ENCODE measurements at regions not wholly inside any gene's neighbourhood (a gene's known extent, or its start where the extent isn't known, plus 50 kb on each side); places are given as distances from the start of the nearest gene placed in this dataset.

- H3K36me3 ChIP-seq (ENCODE audit: insufficient read depth, low read length): no peaks in the 10 kb centered on the region
- no peak overlapping the region for H3K4me3 ChIP-seq (ENCODE audit: low read depth, low read length, poor library complexity, severe bottlenecking)
- ChIA-PET POLR2A (no interaction called here), CTCF (ENCODE audit: unreplicated experiment) (no interaction called here)
- TF ChIP-seq, protein P1, sequence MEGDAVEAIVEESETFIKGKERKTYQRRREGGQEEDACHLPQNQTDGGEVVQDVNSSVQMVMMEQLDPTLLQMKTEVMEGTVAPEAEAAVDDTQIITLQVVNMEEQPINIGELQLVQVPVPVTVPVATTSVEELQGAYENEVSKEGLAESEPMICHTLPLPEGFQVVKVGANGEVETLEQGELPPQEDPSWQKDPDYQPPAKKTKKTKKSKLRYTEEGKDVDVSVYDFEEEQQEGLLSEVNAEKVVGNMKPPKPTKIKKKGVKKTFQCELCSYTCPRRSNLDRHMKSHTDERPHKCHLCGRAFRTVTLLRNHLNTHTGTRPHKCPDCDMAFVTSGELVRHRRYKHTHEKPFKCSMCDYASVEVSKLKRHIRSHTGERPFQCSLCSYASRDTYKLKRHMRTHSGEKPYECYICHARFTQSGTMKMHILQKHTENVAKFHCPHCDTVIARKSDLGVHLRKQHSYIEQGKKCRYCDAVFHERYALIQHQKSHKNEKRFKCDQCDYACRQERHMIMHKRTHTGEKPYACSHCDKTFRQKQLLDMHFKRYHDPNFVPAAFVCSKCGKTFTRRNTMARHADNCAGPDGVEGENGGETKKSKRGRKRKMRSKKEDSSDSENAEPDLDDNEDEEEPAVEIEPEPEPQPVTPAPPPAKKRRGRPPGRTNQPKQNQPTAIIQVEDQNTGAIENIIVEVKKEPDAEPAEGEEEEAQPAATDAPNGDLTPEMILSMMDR (conservative IDR thresholded peaks at IDR 0.05; ENCODE audit: low read length): no peak
- TF ChIP-seq EZH2phosphoT487 (IDR thresholded peaks at IDR 0.05; ENCODE audit: borderline replicate concordance, low read depth, low read length): no peak
- no peak overlapping the region for H3K4me2 ChIP-seq (ENCODE audit: low read length)
- no peaks in the 10 kb centered on the region for H4K20me1 ChIP-seq (ENCODE audit: insufficient read depth, low read length)
- no peaks in the 10 kb centered on the region for H3K9me3 ChIP-seq (ENCODE audit: low read length)
- H3K27ac ChIP-seq (ENCODE audit: low read depth, low read length, poor library complexity, severe bottlenecking): no peak overlapping the region
- H2AFZ ChIP-seq (ENCODE audit: low read length): no peak overlapping the region
- no peaks in the 10 kb centered on the region for H3K4me1 ChIP-seq (ENCODE audit: insufficient read depth, low read length, poor library complexity, severe bottlenecking)
- no peaks in the 10 kb centered on the region for H3K9me2 ChIP-seq (ENCODE audit: insufficient read depth, low read length)
- no peaks in the 10 kb centered on the region for H3K79me2 ChIP-seq (ENCODE audit: insufficient read depth, low read depth, low read length)
- DNase-seq (ENCODE audit: low spot score): no peak
- no TSS peak for BruUV-seq (replicated peaks)
- intact Hi-C loops (cut with micrococcal nuclease; ENCODE audit: unreplicated experiment): no loop called here
These were observed 54.5 kb upstream of the C1QTNF7 start for GRCh38 chr4:15373363-15373762.

DNA sequence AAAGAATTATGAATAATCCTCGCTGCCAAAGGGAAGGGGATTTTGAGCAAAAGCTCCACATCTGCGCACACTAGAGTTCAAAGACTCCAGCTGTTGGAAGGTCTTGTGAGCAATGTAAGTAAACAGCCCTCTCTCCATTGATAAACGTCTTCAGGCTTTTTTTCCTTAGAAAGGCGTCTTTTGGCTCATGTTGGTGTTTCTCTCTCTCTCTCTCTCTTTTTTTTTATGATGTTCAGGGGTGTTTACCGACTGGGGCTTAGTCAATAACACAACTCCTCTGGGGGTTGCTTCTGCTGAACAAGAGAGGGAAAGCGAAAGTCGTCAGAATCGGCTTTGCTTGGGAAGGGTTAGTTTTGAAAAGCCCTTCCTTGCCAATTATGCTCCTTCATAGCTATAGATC, 53.2 kb upstream of the C1QTNF7 start:
- H3K4me1 ChIP-seq (ENCODE audit: insufficient read depth, low read length, poor library complexity, severe bottlenecking): no peaks in the 10 kb centered on the region
- H3K4me2 ChIP-seq (ENCODE audit: low read length): no peak overlapping the region
- no peaks in the 10 kb centered on the region for H3K9me2 ChIP-seq (ENCODE audit: insufficient read depth, low read length)
- intact Hi-C loops (cut with micrococcal nuclease; ENCODE audit: unreplicated experiment): no loop called here
- no peaks in the 10 kb centered on the region for H3K79me2 ChIP-seq (ENCODE audit: insufficient read depth, low read depth, low read length)
- H3K36me3 ChIP-seq (ENCODE audit: insufficient read depth, low read length): no peaks in the 10 kb centered on the region
- ChIA-PET POLR2A (no interaction called here), CTCF (ENCODE audit: unreplicated experiment) (no interaction called here)
- H3K27ac ChIP-seq (ENCODE audit: low read depth, low read length, poor library complexity, severe bottlenecking): no peak overlapping the region
- no peak for DNase-seq (ENCODE audit: low spot score)
- BruUV-seq (replicated peaks): no TSS peak
- H2AFZ ChIP-seq (ENCODE audit: low read length): no peak overlapping the region
- no peaks in the 10 kb centered on the region for H3K9me3 ChIP-seq (ENCODE audit: low read length)
- TF ChIP-seq, protein P1 (conservative IDR thresholded peaks at IDR 0.05; ENCODE audit: low read length): no peak
- TF ChIP-seq EZH2phosphoT487 (IDR thresholded peaks at IDR 0.05; ENCODE audit: borderline replicate concordance, low read depth, low read length): no peak
- H4K20me1 ChIP-seq (ENCODE audit: insufficient read depth, low read length): no peaks in the 10 kb centered on the region
- H3K4me3 ChIP-seq (ENCODE audit: low read depth, low read length, poor library complexity, severe bottlenecking): no peak overlapping the region

GRCh38 chr4:15375667-15376066, 52.2 kb upstream of the C1QTNF7 start:
- POLR2A ChIA-PET: interaction anchor here (0.6 kb wide), 1 partner anchor 10 kb away, joined by 5 read pairs; no protein-coding TSS in a partner anchor

More at GRCh38 chr4:15375667-15376066, 52.2 kb upstream of the C1QTNF7 start:
- H3K4me2 ChIP-seq (ENCODE audit: low read length): no peak overlapping the region
- no peak overlapping the region for H3K4me3 ChIP-seq (ENCODE audit: low read depth, low read length, poor library complexity, severe bottlenecking)
- no TSS peak for BruUV-seq (replicated peaks)
- no peaks in the 10 kb centered on the region for H3K79me2 ChIP-seq (ENCODE audit: insufficient read depth, low read depth, low read length)
- CTCF ChIA-PET (ENCODE audit: unreplicated experiment): no interaction called here
- H3K36me3 ChIP-seq (ENCODE audit: insufficient read depth, low read length): no peaks in the 10 kb centered on the region
- no peak overlapping the region for H2AFZ ChIP-seq (ENCODE audit: low read length)
- H3K9me2 ChIP-seq (ENCODE audit: insufficient read depth, low read length): no peaks in the 10 kb centered on the region
- no peak for TF ChIP-seq EZH2phosphoT487 (IDR thresholded peaks at IDR 0.05; ENCODE audit: borderline replicate concordance, low read depth, low read length)
- TF ChIP-seq, protein P1 (conservative IDR thresholded peaks at IDR 0.05; ENCODE audit: low read length): no peak
- H4K20me1 ChIP-seq (ENCODE audit: insufficient read depth, low read length): no peaks in the 10 kb centered on the region
- H3K9me3 ChIP-seq (ENCODE audit: low read length): no peaks in the 10 kb centered on the region
- no peak overlapping the region for H3K27ac ChIP-seq (ENCODE audit: low read depth, low read length, poor library complexity, severe bottlenecking)
- H3K4me1 ChIP-seq (ENCODE audit: insufficient read depth, low read length, poor library complexity, severe bottlenecking): no peaks in the 10 kb centered on the region
- DNase-seq (ENCODE audit: low spot score): no peak
- intact Hi-C loops (cut with micrococcal nuclease; ENCODE audit: unreplicated experiment): no loop called here

All from OCI-LY7 (cell line).